SK-N-SH treated with all-trans-retinoic acid at 6 μM for 48 hours (cell line): ENCODE measurements at regions not wholly inside any gene's neighbourhood (a gene's known extent, or its start where the extent isn't known, plus 50 kb on each side); places are given as distances from the start of the nearest gene placed in this dataset.

Source experiments
- ATAC-seq: fragments of 200-7000 bp; cut with Tn5 transposase; 3 replicates; pipeline ENCODE4 v1.9.1; 2020; ENCODE audit warnings: mild to moderate bottlenecking, moderate library complexity
- ARNTL ChIP-seq: fragments of 450-650 bp; formaldehyde crosslinking; IDR thresholded peaks from 2 replicates; pipeline ENCODE4 v1.5.0; 2020; ENCODE audit warnings: low read depth, mild to moderate bottlenecking, moderate library complexity, borderline replicate concordance
- BACH2 ChIP-seq: fragments of 250-450 bp; sonication (Bioruptor Pico); IDR thresholded peaks from 2 replicates; pipeline ENCODE4 v1.9.0; 2021; ENCODE audit warnings: mild to moderate bottlenecking, borderline replicate concordance
- ESRRG ChIP-seq: fragments of 250-450 bp; sonication (Bioruptor Pico); IDR thresholded peaks from 2 replicates; pipeline ENCODE4 v1.6.1; 2021; ENCODE audit warnings: mild to moderate bottlenecking
- GLIS3 ChIP-seq: fragments of 250-450 bp; sonication (Bioruptor Pico); IDR thresholded peaks from 2 replicates; pipeline ENCODE4 v1.5.0; 2020; ENCODE audit warnings: mild to moderate bottlenecking, moderate library complexity
- ISL1 ChIP-seq: fragments of 250-450 bp; sonication (Bioruptor Pico); IDR thresholded peaks from 2 replicates; pipeline ENCODE4 v2.1.2; 2022; ENCODE audit warnings: mild to moderate bottlenecking, moderate library complexity
- RARB ChIP-seq: fragments of 250-450 bp; sonication (Bioruptor Pico); IDR thresholded peaks from 2 replicates; pipeline ENCODE4 v1.8.0; 2021; ENCODE audit warnings: mild to moderate bottlenecking, moderate library complexity
- SNAI2 ChIP-seq: fragments of 250-450 bp; sonication (Bioruptor Pico); IDR thresholded peaks from 2 replicates; pipeline ENCODE4 v1.5.0; 2020; ENCODE audit warnings: mild to moderate bottlenecking, moderate library complexity
- TOX ChIP-seq: fragments of 250-450 bp; sonication (Bioruptor Pico); IDR thresholded peaks from 2 replicates; pipeline ENCODE4 v1.8.0; 2021; ENCODE audit warnings: mild to moderate bottlenecking, moderate library complexity, borderline replicate concordance
- ZC3H10 ChIP-seq: fragments of 250-450 bp; sonication (Bioruptor Pico); IDR thresholded peaks from 2 replicates; pipeline ENCODE4 v1.5.1; 2021; ENCODE audit warnings: mild to moderate bottlenecking, moderate library complexity
- ZFP30 ChIP-seq: fragments of 450-650 bp; formaldehyde crosslinking; IDR thresholded peaks from 2 replicates; pipeline ENCODE4 v1.5.0; 2022; ENCODE audit warnings: mild to moderate bottlenecking, moderate library complexity
- ZNF565 ChIP-seq: fragments of 450-650 bp; formaldehyde crosslinking; conservative IDR thresholded peaks from 2 replicates; pipeline ENCODE4 v1.5.0; 2020; ENCODE audit warnings: low read depth, mild to moderate bottlenecking, moderate library complexity
- ZNF70 ChIP-seq: fragments of 450-650 bp; formaldehyde crosslinking; IDR thresholded peaks from 2 replicates; pipeline ENCODE4 v1.5.0; 2020; ENCODE audit warnings: mild to moderate bottlenecking, moderate library complexity
- ZNF8 ChIP-seq: fragments of 450-650 bp; formaldehyde crosslinking; IDR thresholded peaks from 2 replicates; pipeline ENCODE4 v1.5.0; 2020; ENCODE audit warnings: mild to moderate bottlenecking, moderate library complexity
- TF ChIP-seq, protein P1 (sequence below): fragments of 250-450 bp; sonication (Bioruptor Pico); IDR thresholded peaks from 2 replicates; pipeline ENCODE4 v1.5.0; 2020; ENCODE audit warnings: mild to moderate bottlenecking, moderate library complexity
- TF ChIP-seq, protein P2 (sequence below): fragments of 250-450 bp; sonication (Bioruptor Pico); IDR thresholded peaks from 2 replicates; pipeline ENCODE4 v1.8.0; 2021; ENCODE audit warnings: low read depth, mild to moderate bottlenecking, moderate library complexity, borderline replicate concordance
- TF ChIP-seq, protein P3 (sequence below): fragments of 250-450 bp; sonication (Bioruptor Pico); IDR thresholded peaks from 2 replicates; pipeline ENCODE4 v1.5.1; 2020; ENCODE audit warnings: low read depth, mild to moderate bottlenecking, moderate library complexity
- TF ChIP-seq, protein P4 (sequence below): fragments of 250-450 bp; sonication (Bioruptor Pico); IDR thresholded peaks from 2 replicates; pipeline ENCODE4 v1.8.0; 2020; ENCODE audit warnings: mild to moderate bottlenecking, moderate library complexity, borderline replicate concordance
- TF ChIP-seq, protein P5 (sequence below): fragments of 250-450 bp; sonication (Bioruptor Pico); IDR thresholded peaks from 2 replicates; pipeline ENCODE4 v1.5.1; 2021; ENCODE audit warnings: mild to moderate bottlenecking, moderate library complexity

DNA sequence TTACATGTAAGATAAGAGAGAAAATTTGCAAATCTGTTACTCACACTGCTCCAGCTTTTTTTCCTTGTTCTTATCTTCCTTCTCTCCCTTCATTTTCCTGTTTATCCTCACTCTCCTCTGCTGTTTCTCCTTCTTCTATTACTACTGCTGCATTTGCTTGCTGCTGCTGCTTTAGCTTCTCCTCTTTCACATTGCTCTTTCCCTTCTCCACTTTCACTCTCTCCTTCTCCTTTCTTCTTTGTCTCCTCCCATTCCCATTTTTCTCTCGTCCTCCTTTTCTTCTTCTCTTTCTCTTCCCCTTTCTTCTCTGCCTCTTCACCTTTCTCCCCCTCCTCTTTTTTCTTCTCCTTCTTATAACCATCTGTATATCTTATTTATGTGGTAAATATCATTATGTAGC, 288.6 kb downstream of the CDH9 start (continued):
- TF ChIP-seq, protein P1, sequence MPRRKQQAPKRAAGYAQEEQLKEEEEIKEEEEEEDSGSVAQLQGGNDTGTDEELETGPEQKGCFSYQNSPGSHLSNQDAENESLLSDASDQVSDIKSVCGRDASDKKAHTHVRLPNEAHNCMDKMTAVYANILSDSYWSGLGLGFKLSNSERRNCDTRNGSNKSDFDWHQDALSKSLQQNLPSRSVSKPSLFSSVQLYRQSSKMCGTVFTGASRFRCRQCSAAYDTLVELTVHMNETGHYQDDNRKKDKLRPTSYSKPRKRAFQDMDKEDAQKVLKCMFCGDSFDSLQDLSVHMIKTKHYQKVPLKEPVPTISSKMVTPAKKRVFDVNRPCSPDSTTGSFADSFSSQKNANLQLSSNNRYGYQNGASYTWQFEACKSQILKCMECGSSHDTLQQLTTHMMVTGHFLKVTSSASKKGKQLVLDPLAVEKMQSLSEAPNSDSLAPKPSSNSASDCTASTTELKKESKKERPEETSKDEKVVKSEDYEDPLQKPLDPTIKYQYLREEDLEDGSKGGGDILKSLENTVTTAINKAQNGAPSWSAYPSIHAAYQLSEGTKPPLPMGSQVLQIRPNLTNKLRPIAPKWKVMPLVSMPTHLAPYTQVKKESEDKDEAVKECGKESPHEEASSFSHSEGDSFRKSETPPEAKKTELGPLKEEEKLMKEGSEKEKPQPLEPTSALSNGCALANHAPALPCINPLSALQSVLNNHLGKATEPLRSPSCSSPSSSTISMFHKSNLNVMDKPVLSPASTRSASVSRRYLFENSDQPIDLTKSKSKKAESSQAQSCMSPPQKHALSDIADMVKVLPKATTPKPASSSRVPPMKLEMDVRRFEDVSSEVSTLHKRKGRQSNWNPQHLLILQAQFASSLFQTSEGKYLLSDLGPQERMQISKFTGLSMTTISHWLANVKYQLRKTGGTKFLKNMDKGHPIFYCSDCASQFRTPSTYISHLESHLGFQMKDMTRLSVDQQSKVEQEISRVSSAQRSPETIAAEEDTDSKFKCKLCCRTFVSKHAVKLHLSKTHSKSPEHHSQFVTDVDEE (CRISPR knock-in tag), result no peak
- TF ChIP-seq ESRRG (CRISPR knock-in tag) (no peak), BACH2 (CRISPR knock-in tag) (no peak), ZC3H10 (no peak)
- TF ChIP-seq, protein P2, sequence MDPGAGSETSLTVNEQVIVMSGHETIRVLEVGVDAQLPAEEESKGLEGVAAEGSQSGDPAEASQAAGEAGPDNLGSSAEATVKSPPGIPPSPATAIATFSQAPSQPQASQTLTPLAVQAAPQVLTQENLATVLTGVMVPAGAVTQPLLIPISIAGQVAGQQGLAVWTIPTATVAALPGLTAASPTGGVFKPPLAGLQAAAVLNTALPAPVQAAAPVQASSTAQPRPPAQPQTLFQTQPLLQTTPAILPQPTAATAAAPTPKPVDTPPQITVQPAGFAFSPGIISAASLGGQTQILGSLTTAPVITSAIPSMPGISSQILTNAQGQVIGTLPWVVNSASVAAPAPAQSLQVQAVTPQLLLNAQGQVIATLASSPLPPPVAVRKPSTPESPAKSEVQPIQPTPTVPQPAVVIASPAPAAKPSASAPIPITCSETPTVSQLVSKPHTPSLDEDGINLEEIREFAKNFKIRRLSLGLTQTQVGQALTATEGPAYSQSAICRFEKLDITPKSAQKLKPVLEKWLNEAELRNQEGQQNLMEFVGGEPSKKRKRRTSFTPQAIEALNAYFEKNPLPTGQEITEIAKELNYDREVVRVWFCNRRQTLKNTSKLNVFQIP (CRISPR knock-in tag), result no peak
- TF ChIP-seq, all 23 proteins: peak for 0

DNA sequence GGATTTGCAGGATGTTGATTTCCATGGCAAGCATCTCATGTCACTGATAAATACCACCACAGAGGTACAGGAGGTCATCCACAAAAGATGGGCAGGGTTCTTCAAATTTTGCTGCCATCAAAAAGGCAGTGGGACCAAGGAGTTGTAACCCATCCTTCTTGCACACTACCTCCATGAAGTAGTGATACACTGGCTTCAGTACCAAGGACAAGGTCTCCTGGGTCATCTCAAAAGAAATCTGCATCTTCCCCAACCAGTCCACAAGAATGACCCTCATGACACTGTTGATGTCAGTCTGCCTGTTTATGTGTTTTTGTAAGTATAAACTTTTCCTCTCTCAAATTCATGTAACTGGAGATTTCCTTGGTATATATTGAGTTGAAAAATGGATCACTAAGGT, 298.2 kb downstream of the CDH9 start:
- no peak for ATAC-seq
- TF ChIP-seq ZFP30 (CRISPR knock-in tag) (no peak), ARNTL (CRISPR knock-in tag) (no peak), BACH2 (CRISPR knock-in tag) (no peak), RARB (CRISPR knock-in tag) (no peak), ZNF8 (CRISPR knock-in tag) (no peak), ISL1 (CRISPR knock-in tag) (no peak), SNAI2 (CRISPR knock-in tag) (no peak), ZNF70 (CRISPR knock-in tag) (no peak), ZNF565 (no peak)
- TF ChIP-seq, protein P3, sequence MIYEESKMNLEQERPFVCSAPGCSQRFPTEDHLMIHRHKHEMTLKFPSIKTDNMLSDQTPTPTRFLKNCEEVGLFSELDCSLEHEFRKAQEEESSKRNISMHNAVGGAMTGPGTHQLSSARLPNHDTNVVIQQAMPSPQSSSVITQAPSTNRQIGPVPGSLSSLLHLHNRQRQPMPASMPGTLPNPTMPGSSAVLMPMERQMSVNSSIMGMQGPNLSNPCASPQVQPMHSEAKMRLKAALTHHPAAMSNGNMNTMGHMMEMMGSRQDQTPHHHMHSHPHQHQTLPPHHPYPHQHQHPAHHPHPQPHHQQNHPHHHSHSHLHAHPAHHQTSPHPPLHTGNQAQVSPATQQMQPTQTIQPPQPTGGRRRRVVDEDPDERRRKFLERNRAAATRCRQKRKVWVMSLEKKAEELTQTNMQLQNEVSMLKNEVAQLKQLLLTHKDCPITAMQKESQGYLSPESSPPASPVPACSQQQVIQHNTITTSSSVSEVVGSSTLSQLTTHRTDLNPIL (CRISPR knock-in tag), result no peak
- TF ChIP-seq, protein P4, sequence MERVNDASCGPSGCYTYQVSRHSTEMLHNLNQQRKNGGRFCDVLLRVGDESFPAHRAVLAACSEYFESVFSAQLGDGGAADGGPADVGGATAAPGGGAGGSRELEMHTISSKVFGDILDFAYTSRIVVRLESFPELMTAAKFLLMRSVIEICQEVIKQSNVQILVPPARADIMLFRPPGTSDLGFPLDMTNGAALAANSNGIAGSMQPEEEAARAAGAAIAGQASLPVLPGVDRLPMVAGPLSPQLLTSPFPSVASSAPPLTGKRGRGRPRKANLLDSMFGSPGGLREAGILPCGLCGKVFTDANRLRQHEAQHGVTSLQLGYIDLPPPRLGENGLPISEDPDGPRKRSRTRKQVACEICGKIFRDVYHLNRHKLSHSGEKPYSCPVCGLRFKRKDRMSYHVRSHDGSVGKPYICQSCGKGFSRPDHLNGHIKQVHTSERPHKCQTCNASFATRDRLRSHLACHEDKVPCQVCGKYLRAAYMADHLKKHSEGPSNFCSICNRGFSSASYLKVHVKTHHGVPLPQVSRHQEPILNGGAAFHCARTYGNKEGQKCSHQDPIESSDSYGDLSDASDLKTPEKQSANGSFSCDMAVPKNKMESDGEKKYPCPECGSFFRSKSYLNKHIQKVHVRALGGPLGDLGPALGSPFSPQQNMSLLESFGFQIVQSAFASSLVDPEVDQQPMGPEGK, result no peak
- TF ChIP-seq, protein P5, sequence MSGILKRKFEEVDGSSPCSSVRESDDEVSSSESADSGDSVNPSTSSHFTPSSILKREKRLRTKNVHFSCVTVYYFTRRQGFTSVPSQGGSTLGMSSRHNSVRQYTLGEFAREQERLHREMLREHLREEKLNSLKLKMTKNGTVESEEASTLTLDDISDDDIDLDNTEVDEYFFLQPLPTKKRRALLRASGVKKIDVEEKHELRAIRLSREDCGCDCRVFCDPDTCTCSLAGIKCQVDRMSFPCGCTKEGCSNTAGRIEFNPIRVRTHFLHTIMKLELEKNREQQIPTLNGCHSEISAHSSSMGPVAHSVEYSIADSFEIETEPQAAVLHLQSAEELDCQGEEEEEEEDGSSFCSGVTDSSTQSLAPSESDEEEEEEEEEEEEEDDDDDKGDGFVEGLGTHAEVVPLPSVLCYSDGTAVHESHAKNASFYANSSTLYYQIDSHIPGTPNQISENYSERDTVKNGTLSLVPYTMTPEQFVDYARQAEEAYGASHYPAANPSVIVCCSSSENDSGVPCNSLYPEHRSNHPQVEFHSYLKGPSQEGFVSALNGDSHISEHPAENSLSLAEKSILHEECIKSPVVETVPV, result no peak

DNA sequence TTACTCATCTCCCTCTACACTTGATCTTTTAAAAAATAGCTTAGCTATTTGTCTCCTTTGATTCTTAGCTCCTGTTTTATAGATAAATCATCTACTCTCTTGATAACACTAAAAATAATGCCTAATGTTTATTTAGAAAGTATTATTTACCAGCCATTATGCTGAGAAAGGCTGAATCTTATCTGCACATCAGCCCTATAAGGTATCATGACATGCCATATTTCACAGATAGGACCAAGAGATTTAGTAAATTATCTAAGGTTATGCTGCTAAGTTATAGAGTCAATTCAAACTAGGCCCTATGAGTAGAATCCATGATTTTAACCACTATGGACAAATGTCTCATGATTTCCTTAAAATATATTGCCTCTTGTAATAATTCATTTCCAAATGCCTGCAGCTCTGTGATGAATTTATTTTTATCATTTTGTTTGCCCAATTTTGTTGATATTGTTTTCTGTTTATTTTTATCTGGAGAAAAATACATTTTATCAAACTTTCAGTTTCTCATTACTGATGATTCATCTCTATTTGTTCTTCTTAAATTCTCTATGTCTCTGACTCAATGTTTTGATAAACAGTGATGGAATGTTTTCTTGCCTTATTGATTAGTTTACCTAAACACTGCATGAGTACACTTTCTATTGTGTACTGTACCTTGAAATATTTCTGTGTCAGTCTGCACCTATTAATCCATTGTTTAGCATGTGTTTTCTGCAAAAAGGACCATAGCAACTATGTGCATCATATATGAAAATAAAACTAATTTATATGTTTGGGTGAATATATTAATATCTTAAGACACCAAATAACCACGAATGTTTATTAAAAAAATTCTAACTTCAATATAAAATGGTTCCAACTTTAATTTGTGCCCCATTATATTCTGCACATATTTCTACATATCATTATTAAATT, 300.8 kb downstream of the CDH9 start:
- TF ChIP-seq ZFP30 (CRISPR knock-in tag) (no peak), TOX (no peak), SNAI2 (CRISPR knock-in tag) (no peak), ZNF565 (no peak), GLIS3 (CRISPR knock-in tag) (no peak), BACH2 (CRISPR knock-in tag) (no peak)
- TF ChIP-seq, protein P3 (CRISPR knock-in tag), result no peak
- ATAC-seq, result no peak
